ENCODE measurements at regions not wholly inside any gene's neighbourhood (a gene's known extent, or its start where the extent isn't known, plus 50 kb on each side); places are given as distances from the start of the nearest gene placed in this dataset.

DNA sequence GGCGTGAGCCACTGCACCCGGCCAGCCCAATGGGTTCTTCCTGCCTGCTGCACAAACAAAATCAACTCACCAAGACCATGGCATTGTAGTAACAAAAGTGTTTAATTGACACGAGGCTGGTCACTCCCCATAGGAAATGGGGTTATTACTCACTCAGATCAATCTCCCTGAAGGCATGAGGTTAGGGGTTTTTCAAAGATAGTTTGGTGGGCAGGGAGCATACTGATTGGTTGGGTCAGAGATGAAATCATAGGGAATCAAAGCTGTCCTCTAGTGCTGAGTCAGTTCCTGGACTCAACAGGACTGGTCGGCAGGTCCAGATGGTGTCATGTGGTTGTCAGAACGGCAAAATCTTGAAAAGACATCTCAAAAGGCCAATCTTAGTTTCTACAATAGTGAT, 122.1 kb downstream of the TMEM17 start:
- Mint-ChIP-seq H3K9me3 (peaks cover 4 to 18% (median 9%) of the 10 kb centered on the region in 7 donors), H3K4me3 (no peak overlapping the region), H3K4me1 (no peaks in the 10 kb centered on the region), H3K27ac (no peak overlapping the region), H3K36me3 (no peaks in the 10 kb centered on the region), H3K27me3 (ENCODE audit: low read depth in 3 of 3) (peaks cover 0 to 2% (median 0%) of the 10 kb centered on the region in 3 donors)
- H3K79me2 ChIP-seq (ENCODE audit: insufficient read depth, low read length), result no peaks in the 10 kb centered on the region
- H3K4me2 ChIP-seq (replicated peaks; ENCODE audit: extremely low read depth, low read length, poor library complexity, severe bottlenecking), result no peak overlapping the region
- WGBS (ENCODE audit: insufficient coverage), result 92% methylated on average over 2 of the region's 5 CpGs
- no peak overlapping the region for H2AFZ ChIP-seq (ENCODE audit: insufficient read depth, low read depth, low read length, poor library complexity, severe bottlenecking)
- no peaks in the 10 kb centered on the region for H4K20me1 ChIP-seq (ENCODE audit: insufficient read depth, low read length)
- no peaks in the 10 kb centered on the region for H3K4me1 ChIP-seq (ENCODE audit: control insufficient read depth in 1 of 2, insufficient read depth in 2 of 2, low read length in 2 of 2)
- no peaks in the 10 kb centered on the region for H3K36me3 ChIP-seq (replicated peaks in 1 of 2; ENCODE audit: control insufficient read depth in 1 of 2, insufficient read depth in 2 of 2, low read length in 2 of 2)
- TF ChIP-seq, protein P1, sequence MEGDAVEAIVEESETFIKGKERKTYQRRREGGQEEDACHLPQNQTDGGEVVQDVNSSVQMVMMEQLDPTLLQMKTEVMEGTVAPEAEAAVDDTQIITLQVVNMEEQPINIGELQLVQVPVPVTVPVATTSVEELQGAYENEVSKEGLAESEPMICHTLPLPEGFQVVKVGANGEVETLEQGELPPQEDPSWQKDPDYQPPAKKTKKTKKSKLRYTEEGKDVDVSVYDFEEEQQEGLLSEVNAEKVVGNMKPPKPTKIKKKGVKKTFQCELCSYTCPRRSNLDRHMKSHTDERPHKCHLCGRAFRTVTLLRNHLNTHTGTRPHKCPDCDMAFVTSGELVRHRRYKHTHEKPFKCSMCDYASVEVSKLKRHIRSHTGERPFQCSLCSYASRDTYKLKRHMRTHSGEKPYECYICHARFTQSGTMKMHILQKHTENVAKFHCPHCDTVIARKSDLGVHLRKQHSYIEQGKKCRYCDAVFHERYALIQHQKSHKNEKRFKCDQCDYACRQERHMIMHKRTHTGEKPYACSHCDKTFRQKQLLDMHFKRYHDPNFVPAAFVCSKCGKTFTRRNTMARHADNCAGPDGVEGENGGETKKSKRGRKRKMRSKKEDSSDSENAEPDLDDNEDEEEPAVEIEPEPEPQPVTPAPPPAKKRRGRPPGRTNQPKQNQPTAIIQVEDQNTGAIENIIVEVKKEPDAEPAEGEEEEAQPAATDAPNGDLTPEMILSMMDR (IDR thresholded peaks at IDR 0.05), result no peak
- DNase-seq, result no peak
- H3K9ac ChIP-seq (ENCODE audit: insufficient read depth, low read length, poor library complexity, severe bottlenecking), result no peak overlapping the region
- intact Hi-C loops (cut with micrococcal nuclease), result no loop called here
- peaks cover 3 to 12% of the 10 kb centered on the region in 2 donors for H3K9me3 ChIP-seq (replicated peaks in 1 of 2; ENCODE audit: control insufficient read depth in 1 of 2, insufficient read depth in 1 of 2, low read length in 2 of 2)
- H3K4me3 ChIP-seq (replicated peaks in 1 of 3; ENCODE audit: low read depth in 2 of 3, low read length in 3 of 3), result no peak overlapping the region
- no peak overlapping the region for H3K27ac ChIP-seq (ENCODE audit: low read depth in 1 of 2, low read length in 2 of 2)
- H3K27me3 ChIP-seq (ENCODE audit: control insufficient read depth in 2 of 2, insufficient read depth in 2 of 2, low read length in 2 of 2), result no peaks in the 10 kb centered on the region

DNA sequence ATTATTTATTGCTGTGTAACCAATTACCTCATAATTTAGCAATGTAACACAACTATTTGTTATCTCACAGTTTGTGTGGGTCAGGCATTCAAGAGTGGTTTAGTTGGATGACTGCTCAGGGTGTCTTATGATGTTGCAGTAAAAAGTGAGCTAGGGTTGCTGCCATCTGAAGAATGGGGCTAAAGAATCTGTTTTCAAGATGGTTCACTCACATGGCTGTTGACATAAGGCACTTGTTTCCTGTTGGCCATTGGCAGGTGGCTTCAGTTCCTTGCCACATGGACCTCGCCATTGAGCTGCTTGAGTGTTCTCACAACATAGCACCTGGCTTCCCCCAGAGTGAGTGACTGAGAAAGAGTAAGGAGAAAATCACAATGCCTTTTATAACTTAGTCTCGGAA, 123.2 kb downstream of the TMEM17 start:
- Histone ChIP-seq H3K79me2 (ENCODE audit: insufficient read depth, low read length) (no peaks in the 10 kb centered on the region), H3K9ac (ENCODE audit: insufficient read depth, low read length, poor library complexity, severe bottlenecking) (no peak overlapping the region), H3K27me3 (ENCODE audit: control insufficient read depth in 2 of 2, insufficient read depth in 2 of 2, low read length in 2 of 2) (no peaks in the 10 kb centered on the region), H3K4me2 (replicated peaks; ENCODE audit: extremely low read depth, low read length, poor library complexity, severe bottlenecking) (no peak overlapping the region), H3K4me1 (ENCODE audit: control insufficient read depth in 1 of 2, insufficient read depth in 2 of 2, low read length in 2 of 2) (no peaks in the 10 kb centered on the region), H2AFZ (ENCODE audit: insufficient read depth, low read depth, low read length, poor library complexity, severe bottlenecking) (no peak overlapping the region), H3K36me3 (replicated peaks in 1 of 2; ENCODE audit: control insufficient read depth in 1 of 2, insufficient read depth in 2 of 2, low read length in 2 of 2) (no peaks in the 10 kb centered on the region), H4K20me1 (ENCODE audit: insufficient read depth, low read length) (no peaks in the 10 kb centered on the region), H3K9me3 (replicated peaks in 1 of 2; ENCODE audit: control insufficient read depth in 1 of 2, insufficient read depth in 1 of 2, low read length in 2 of 2) (peaks cover 3 to 12% of the 10 kb centered on the region in 2 donors), H3K4me3 (replicated peaks in 1 of 3; ENCODE audit: low read depth in 2 of 3, low read length in 3 of 3) (no peak overlapping the region), H3K27ac (ENCODE audit: low read depth in 1 of 2, low read length in 2 of 2) (no peak overlapping the region)
- Mint-ChIP-seq H3K4me1 (no peaks in the 10 kb centered on the region), H3K4me3 (no peak overlapping the region), H3K36me3 (no peaks in the 10 kb centered on the region), H3K27me3 (ENCODE audit: low read depth in 3 of 3) (peaks cover 0 to 2% (median 0%) of the 10 kb centered on the region in 3 donors), H3K27ac (no peak overlapping the region), H3K9me3 (peaks cover 4 to 18% (median 9%) of the 10 kb centered on the region in 7 donors)
- WGBS (ENCODE audit: insufficient coverage), result 100% methylated on average over 1 of the region's 2 CpGs
- TF ChIP-seq, protein P1 (IDR thresholded peaks at IDR 0.05), result no peak
- DNase-seq, result no peak
- intact Hi-C loops (cut with micrococcal nuclease), result no loop called here

Data from CD14-positive monocyte (primary cell).